B cell (primary cell): ENCODE measurements at regions not wholly inside any gene's neighbourhood (a gene's known extent, or its start where the extent isn't known, plus 50 kb on each side); places are given as distances from the start of the nearest gene placed in this dataset.

ENCODE experiments used
- ATAC-seq: fragments of 200-7000 bp; cut with Tn5 transposase; one replicate; pipeline ENCODE4 v1.10.0; 2021; ENCODE audit warnings: low read depth, mild to moderate bottlenecking, moderate number of reproducible peaks, moderate library complexity
- CTCF ChIA-PET: fragments of 350-600 bp; sonication (Branson Sonifier 250); formaldehyde crosslinking; loops from one replicate; lab custom pipeline; 2021; ENCODE audit warnings: antibody characterized with exemption, inconsistent platforms; lab: Charles Lee
- POLR2A ChIA-PET: fragments of 350-600 bp; sonication (Branson Sonifier 250); formaldehyde crosslinking; loops from one replicate; lab custom pipeline; 2021; ENCODE audit warnings: antibody characterized with exemption; lab: Charles Lee
- DNase-seq: peaks from one replicate; pipeline ENCODE4 v3.0.0; 2013
- H2AFZ ChIP-seq: 2 replicates; pipeline ENCODE4 v1.6.1; 2012; ENCODE audit warnings: mild to moderate bottlenecking, low read depth, low read length; ENCODE audit not compliant: insufficient read depth, poor library complexity, severe bottlenecking
- H3K27ac ChIP-seq, 2 donors: 1 replicate in 1 of 2; 2 replicates in 1 of 2; pipeline ENCODE4 v1.5.1; 2012 to 2013; ENCODE audit warnings: low read length in 2 of 2, mild to moderate bottlenecking in 2 of 2, moderate library complexity in 1 of 2
- H3K27me3 ChIP-seq, 4 experiments: fragments of 200-600 bp in 1 of 4; sonication (generic) in 1 of 4; replicated peaks in 1 of 4; 1 replicate in 2 of 4; 2 replicates in 2 of 4; pipeline versions ENCODE4 v1.6.1 to v1.7.0; 2013 to 2016; ENCODE audit warnings: low read length in 3 of 4, mild to moderate bottlenecking in 2 of 4, mixed read lengths in 1 of 4, moderate library complexity in 1 of 4; ENCODE audit not compliant: insufficient read depth in 4 of 4, control insufficient read depth in 3 of 4; ENCODE audit errors: control extremely low read depth in 1 of 4
- H3K36me3 ChIP-seq, 2 experiments: replicated peaks in 1 of 2; 1 replicate in 1 of 2; 2 replicates in 1 of 2; pipeline versions ENCODE4 v1.6.1 to v1.7.1; 2013; ENCODE audit warnings: low read length in 1 of 2; ENCODE audit not compliant: insufficient read depth in 2 of 2, control insufficient read depth in 1 of 2; ENCODE audit errors: control extremely low read depth in 1 of 2, extremely low read depth in 1 of 2
- H3K4me1 ChIP-seq, 2 donors: fragments of 200-600 bp in 1 of 2; sonication (generic) in 1 of 2; 1 replicate in 1 of 2; 2 replicates in 1 of 2; pipeline versions ENCODE4 v1.5.1 to v1.6.1; 2013 to 2017; ENCODE audit warnings: low read length in 2 of 2; ENCODE audit not compliant: control insufficient read depth in 2 of 2, insufficient read depth in 2 of 2
- H3K4me2 ChIP-seq: replicated peaks from 2 replicates; pipeline ENCODE3; 2012; ENCODE audit warnings: mild to moderate bottlenecking, low read depth, low read length; ENCODE audit not compliant: poor library complexity, severe bottlenecking
- H3K4me3 ChIP-seq, 5 experiments: fragments of 200-600 bp in 1 of 5; sonication (generic) in 1 of 5; 1 replicate in 3 of 5; 2 replicates in 2 of 5; pipeline versions ENCODE4 v1.5.1 to v1.7.0; 2011 to 2016; ENCODE audit warnings: low read length in 4 of 5, mild to moderate bottlenecking in 4 of 5, low read depth in 2 of 5, control low read depth in 1 of 5, moderate library complexity in 1 of 5; ENCODE audit not compliant: insufficient read depth in 1 of 5; ENCODE audit errors: control extremely low read depth in 1 of 5, extremely low read depth in 1 of 5
- H3K79me2 ChIP-seq: fragments of 200-600 bp; sonication (generic); one replicate; pipeline ENCODE4 v1.6.0; 2016; ENCODE audit warnings: low read length; ENCODE audit not compliant: control insufficient read depth, insufficient read depth
- H3K9ac ChIP-seq: fragments of 200-600 bp; sonication (generic); 2 replicates; pipeline ENCODE4 v1.6.1; 2017; ENCODE audit warnings: mild to moderate bottlenecking, low read length, moderate library complexity
- H3K9me3 ChIP-seq, 3 donors: one replicate each; pipeline versions ENCODE4 v1.6.1 to v1.7.1; 2013; ENCODE audit warnings: low read length in 2 of 3; ENCODE audit not compliant: control insufficient read depth in 2 of 3, insufficient read depth in 1 of 3; ENCODE audit errors: control extremely low read depth in 1 of 3
- H4K20me1 ChIP-seq: 2 replicates; pipeline ENCODE4 v1.6.0; 2012; ENCODE audit warnings: mild to moderate bottlenecking, low read length; ENCODE audit not compliant: insufficient read depth, control insufficient read depth, poor library complexity, severe bottlenecking
- H3K27ac Mint-ChIP-seq: one replicate; pipeline ENCODE4 v1.8.0; 2021; ENCODE audit warnings: mixed read lengths
- H3K27me3 Mint-ChIP-seq: one replicate; pipeline ENCODE4 v1.8.0; 2021; ENCODE audit warnings: mixed read lengths
- H3K4me1 Mint-ChIP-seq: one replicate; pipeline ENCODE4 v1.8.0; 2021; ENCODE audit warnings: mixed read lengths
- H3K4me3 Mint-ChIP-seq: one replicate; pipeline ENCODE4 v1.8.0; 2021; ENCODE audit warnings: mixed read lengths
- H3K9me3 Mint-ChIP-seq: one replicate; pipeline ENCODE4 v1.8.0; 2022; ENCODE audit warnings: mixed read lengths; ENCODE audit not compliant: insufficient read depth
- EZH2 ChIP-seq: IDR thresholded peaks from 2 replicates; pipeline ENCODE4 v1.6.1; 2012; ENCODE audit warnings: borderline replicate concordance, low read depth, mild to moderate bottlenecking, moderate library complexity, low read length; ENCODE audit not compliant: insufficient read depth, poor library complexity, severe bottlenecking
- WGBS: methylation state at CpG from one replicate; pipeline ENCODE4 v1.1.5; 2013; ENCODE audit warnings: missing lambda C conversion rate; ENCODE audit not compliant: insufficient coverage; 5-methylcytosine and 5-hydroxymethylcytosine counted together
- intact Hi-C: fragments of 100-400 bp; cut with micrococcal nuclease; formaldehyde crosslinking; loops from one replicate; pipeline ENCODE4 v1.10.0; 2022
- TF ChIP-seq, protein P1 (sequence below): fragments of 200-600 bp; IDR thresholded peaks from one replicate; pipeline ENCODE4 v1.8.0; 2022; ENCODE audit warnings: antibody characterized with exemption, mild to moderate bottlenecking

DNA sequence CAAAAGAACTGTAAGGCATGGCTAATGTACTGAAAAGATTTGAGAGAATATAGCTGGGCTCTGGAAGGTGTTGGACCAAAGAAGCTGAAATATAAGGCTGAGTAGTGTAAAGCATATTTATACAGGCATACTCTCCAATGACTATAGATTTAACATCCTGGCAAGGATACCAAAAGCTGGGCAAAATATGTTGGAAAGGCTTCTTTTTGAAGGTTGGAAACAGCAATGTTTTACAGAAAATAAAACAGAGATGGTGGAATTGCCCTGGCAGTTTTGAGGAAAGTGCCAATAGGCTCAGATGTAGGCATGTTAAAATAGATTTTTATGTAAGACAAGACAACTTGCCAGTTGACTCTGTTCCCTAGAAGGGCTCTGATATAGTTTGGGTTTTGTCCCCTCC, 184.1 kb upstream of the SHISA6 start:
- TF ChIP-seq, protein P1, sequence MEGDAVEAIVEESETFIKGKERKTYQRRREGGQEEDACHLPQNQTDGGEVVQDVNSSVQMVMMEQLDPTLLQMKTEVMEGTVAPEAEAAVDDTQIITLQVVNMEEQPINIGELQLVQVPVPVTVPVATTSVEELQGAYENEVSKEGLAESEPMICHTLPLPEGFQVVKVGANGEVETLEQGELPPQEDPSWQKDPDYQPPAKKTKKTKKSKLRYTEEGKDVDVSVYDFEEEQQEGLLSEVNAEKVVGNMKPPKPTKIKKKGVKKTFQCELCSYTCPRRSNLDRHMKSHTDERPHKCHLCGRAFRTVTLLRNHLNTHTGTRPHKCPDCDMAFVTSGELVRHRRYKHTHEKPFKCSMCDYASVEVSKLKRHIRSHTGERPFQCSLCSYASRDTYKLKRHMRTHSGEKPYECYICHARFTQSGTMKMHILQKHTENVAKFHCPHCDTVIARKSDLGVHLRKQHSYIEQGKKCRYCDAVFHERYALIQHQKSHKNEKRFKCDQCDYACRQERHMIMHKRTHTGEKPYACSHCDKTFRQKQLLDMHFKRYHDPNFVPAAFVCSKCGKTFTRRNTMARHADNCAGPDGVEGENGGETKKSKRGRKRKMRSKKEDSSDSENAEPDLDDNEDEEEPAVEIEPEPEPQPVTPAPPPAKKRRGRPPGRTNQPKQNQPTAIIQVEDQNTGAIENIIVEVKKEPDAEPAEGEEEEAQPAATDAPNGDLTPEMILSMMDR: no peak
- no peak for TF ChIP-seq EZH2
- H3K4me1 Mint-ChIP-seq: no peaks in the 10 kb centered on the region
- H3K27ac ChIP-seq: no peak overlapping the region
- no peaks in the 10 kb centered on the region for H3K4me1 ChIP-seq
- no peaks in the 10 kb centered on the region for H3K27me3 Mint-ChIP-seq
- H4K20me1 ChIP-seq: no peaks in the 10 kb centered on the region
- H3K4me2 ChIP-seq: no peak overlapping the region
- H3K4me3 Mint-ChIP-seq: no peak overlapping the region
- CTCF ChIA-PET: no interaction called here
- H3K27ac Mint-ChIP-seq: no peak overlapping the region
- POLR2A ChIA-PET: no interaction called here
- DNase-seq (no peak), ATAC-seq (no peak)
- peaks cover 5% of the 10 kb centered on the region for H3K9me3 Mint-ChIP-seq
- H3K9ac ChIP-seq: no peak overlapping the region
- no peaks in the 10 kb centered on the region for H3K27me3 ChIP-seq
- no peaks in the 10 kb centered on the region for H3K36me3 ChIP-seq
- no peaks in the 10 kb centered on the region for H3K9me3 ChIP-seq
- intact Hi-C loops: no loop called here
- no peak overlapping the region for H2AFZ ChIP-seq
- no peak overlapping the region for H3K4me3 ChIP-seq
- H3K79me2 ChIP-seq: no peaks in the 10 kb centered on the region

GRCh38 chr17:11053846-11054245, 187.2 kb upstream of the SHISA6 start:
- Mint-ChIP-seq H3K4me3 (no peak overlapping the region), H3K27ac (no peak overlapping the region), H3K27me3 (no peaks in the 10 kb centered on the region), H3K4me1 (no peaks in the 10 kb centered on the region), H3K9me3 (peaks cover 5% of the 10 kb centered on the region)
- CTCF ChIA-PET: no interaction called here
- H3K27me3 ChIP-seq: no peaks in the 10 kb centered on the region
- H4K20me1 ChIP-seq: no peaks in the 10 kb centered on the region
- no peak for DNase-seq
- H3K9ac ChIP-seq: no peak overlapping the region
- intact Hi-C loops: no loop called here
- H2AFZ ChIP-seq: no peak overlapping the region
- POLR2A ChIA-PET: no interaction called here
- ATAC-seq: no peak
- H3K36me3 ChIP-seq: no peaks in the 10 kb centered on the region
- no peak overlapping the region for H3K4me2 ChIP-seq
- no peaks in the 10 kb centered on the region for H3K79me2 ChIP-seq
- no peaks in the 10 kb centered on the region for H3K4me1 ChIP-seq
- H3K4me3 ChIP-seq: no peak overlapping the region
- TF ChIP-seq EZH2: no peak
- TF ChIP-seq, protein P1: no peak
- no peak overlapping the region for H3K27ac ChIP-seq
- no peaks in the 10 kb centered on the region for H3K9me3 ChIP-seq
- WGBS: 92% methylated on average over 2 of the region's 3 CpGs
